Neutrophil (primary cell): ENCODE measurements at regions not wholly inside any gene's neighbourhood (a gene's known extent, or its start where the extent isn't known, plus 50 kb on each side); places are given as distances from the start of the nearest gene placed in this dataset.

Experiments
- H3K27ac ChIP-seq: fragments of 200-600 bp; sonication (generic); 2 replicates; pipeline ENCODE4 v1.5.1; 2016; ENCODE audit warnings: mild to moderate bottlenecking, moderate library complexity
- H3K27me3 ChIP-seq: fragments of 200-600 bp; sonication (generic); 2 replicates; pipeline ENCODE4 v1.6.0; 2016; ENCODE audit warnings: mild to moderate bottlenecking
- H3K36me3 ChIP-seq: fragments of 200-600 bp; sonication (generic); 2 replicates; pipeline ENCODE4 v1.5.1; 2017
- H3K4me1 ChIP-seq, 2 experiments: fragments of 200-600 bp in 1 of 2; sonication (generic) in 1 of 2; 1 replicate in 1 of 2; 2 replicates in 1 of 2; pipeline versions ENCODE4 v1.5.1 to v1.6.1; 2013 to 2016; ENCODE audit warnings: low read depth in 1 of 2, low read length in 1 of 2, mild to moderate bottlenecking in 1 of 2, moderate library complexity in 1 of 2; ENCODE audit not compliant: control insufficient read depth in 1 of 2, insufficient read depth in 1 of 2
- H3K4me3 ChIP-seq, 2 experiments: fragments of 200-600 bp in 1 of 2; sonication (generic) in 1 of 2; 1 replicate in 1 of 2; 2 replicates in 1 of 2; pipeline ENCODE4 v1.5.1; 2013 to 2016; ENCODE audit warnings: low read depth in 1 of 2, low read length in 1 of 2, mild to moderate bottlenecking in 1 of 2, moderate library complexity in 1 of 2
- H3K9me3 ChIP-seq: fragments of 200-600 bp; sonication (generic); 2 replicates; pipeline ENCODE4 v1.5.1; 2016
- CTCF ChIP-seq: fragments of 200-600 bp; sonication (generic); IDR thresholded peaks from 2 replicates; pipeline ENCODE4 v1.5.1; 2016; ENCODE audit warnings: antibody characterized with exemption

GRCh38 chr1:96308314-96308713, 413.3 kb upstream of the PTBP2 start:
- H3K27ac ChIP-seq: no peak overlapping the region
- no peaks in the 10 kb centered on the region for H3K36me3 ChIP-seq
- TF ChIP-seq CTCF: no peak
- H3K27me3 ChIP-seq: no peaks in the 10 kb centered on the region
- H3K4me1 ChIP-seq: peaks cover 0 to 3% of the 10 kb centered on the region in 2 experiments
- no peak overlapping the region for H3K4me3 ChIP-seq
- no peaks in the 10 kb centered on the region for H3K9me3 ChIP-seq

GRCh38 chr1:96309783-96310182, 411.8 kb upstream of the PTBP2 start:
- Histone ChIP-seq H3K27ac (no peak overlapping the region), H3K27me3 (no peaks in the 10 kb centered on the region), H3K4me3 (no peak overlapping the region), H3K36me3 (no peaks in the 10 kb centered on the region), H3K9me3 (no peaks in the 10 kb centered on the region), H3K4me1 (peaks cover 0 to 3% of the 10 kb centered on the region in 2 experiments)
- TF ChIP-seq CTCF: no peak

- H3K4me3 ChIP-seq: no peak overlapping the region
- no peak overlapping the region for H3K27ac ChIP-seq
- no peaks in the 10 kb centered on the region for H3K9me3 ChIP-seq
- no peaks in the 10 kb centered on the region for H3K36me3 ChIP-seq
- no peaks in the 10 kb centered on the region for H3K27me3 ChIP-seq
- peaks cover 0 to 3% of the 10 kb centered on the region in 2 experiments for H3K4me1 ChIP-seq
- TF ChIP-seq CTCF: no peak
These were observed 408.4 kb upstream of the PTBP2 start for GRCh38 chr1:96313216-96313615.

- Histone ChIP-seq H3K27me3 (no peaks in the 10 kb centered on the region), H3K36me3 (no peaks in the 10 kb centered on the region), H3K27ac (no peak overlapping the region), H3K4me3 (no peak overlapping the region), H3K9me3 (no peaks in the 10 kb centered on the region), H3K4me1 (no peaks in the 10 kb centered on the region)
- no peak for TF ChIP-seq CTCF
These were observed 392.5 kb upstream of the PTBP2 start for GRCh38 chr1:96329121-96329520.

GRCh38 chr1:96331596-96331995, 390.0 kb upstream of the PTBP2 start:
- no peaks in the 10 kb centered on the region for H3K27me3 ChIP-seq
- H3K9me3 ChIP-seq: no peaks in the 10 kb centered on the region
- no peaks in the 10 kb centered on the region for H3K36me3 ChIP-seq
- TF ChIP-seq CTCF: no peak
- H3K27ac ChIP-seq: no peak overlapping the region
- no peak overlapping the region for H3K4me3 ChIP-seq
- no peaks in the 10 kb centered on the region for H3K4me1 ChIP-seq
